Glutamatergic neuron (in vitro differentiated cells): ENCODE measurements at regions not wholly inside any gene's neighbourhood (a gene's known extent, or its start where the extent isn't known, plus 50 kb on each side); places are given as distances from the start of the nearest gene placed in this dataset.

ENCODE experiments used
- DNase-seq: peaks from one replicate; pipeline ENCODE4 v3.0.0; 2022
- H3K27ac Mint-ChIP-seq: one replicate; pipeline ENCODE4 v1.8.0; 2020; ENCODE audit warnings: mild to moderate bottlenecking, mixed read lengths, inconsistent platforms; ENCODE audit not compliant: unreplicated experiment
- H3K27me3 Mint-ChIP-seq: one replicate; pipeline ENCODE4 v1.8.0; 2020; ENCODE audit warnings: mild to moderate bottlenecking, moderate library complexity, mixed read lengths, inconsistent platforms; ENCODE audit not compliant: unreplicated experiment
- H3K36me3 Mint-ChIP-seq: one replicate; pipeline ENCODE4 v1.8.0; 2020; ENCODE audit warnings: mild to moderate bottlenecking, mixed read lengths, inconsistent platforms; ENCODE audit not compliant: unreplicated experiment
- H3K4me1 Mint-ChIP-seq: one replicate; pipeline ENCODE4 v1.8.0; 2020; ENCODE audit warnings: mild to moderate bottlenecking, low read depth, mixed read lengths, inconsistent platforms; ENCODE audit not compliant: unreplicated experiment
- H3K4me3 Mint-ChIP-seq: one replicate; pipeline ENCODE4 v1.8.0; 2020; ENCODE audit warnings: mild to moderate bottlenecking, mixed read lengths, inconsistent platforms; ENCODE audit not compliant: unreplicated experiment
- H3K9me3 Mint-ChIP-seq: one replicate; pipeline ENCODE4 v1.8.0; 2020; ENCODE audit warnings: mild to moderate bottlenecking, moderate library complexity, mixed read lengths, inconsistent platforms; ENCODE audit not compliant: unreplicated experiment
- TF ChIP-seq, protein P1 (sequence below): fragments of 200-600 bp; sonication (generic); IDR thresholded peaks from one replicate; pipeline ENCODE4 v1.5.0; 2021; ENCODE audit not compliant: partially characterized antibody, unreplicated experiment

- H3K4me3 Mint-ChIP-seq: no peak overlapping the region
- DNase-seq: no peak
- no peaks in the 10 kb centered on the region for H3K27me3 Mint-ChIP-seq
- TF ChIP-seq, protein P1, sequence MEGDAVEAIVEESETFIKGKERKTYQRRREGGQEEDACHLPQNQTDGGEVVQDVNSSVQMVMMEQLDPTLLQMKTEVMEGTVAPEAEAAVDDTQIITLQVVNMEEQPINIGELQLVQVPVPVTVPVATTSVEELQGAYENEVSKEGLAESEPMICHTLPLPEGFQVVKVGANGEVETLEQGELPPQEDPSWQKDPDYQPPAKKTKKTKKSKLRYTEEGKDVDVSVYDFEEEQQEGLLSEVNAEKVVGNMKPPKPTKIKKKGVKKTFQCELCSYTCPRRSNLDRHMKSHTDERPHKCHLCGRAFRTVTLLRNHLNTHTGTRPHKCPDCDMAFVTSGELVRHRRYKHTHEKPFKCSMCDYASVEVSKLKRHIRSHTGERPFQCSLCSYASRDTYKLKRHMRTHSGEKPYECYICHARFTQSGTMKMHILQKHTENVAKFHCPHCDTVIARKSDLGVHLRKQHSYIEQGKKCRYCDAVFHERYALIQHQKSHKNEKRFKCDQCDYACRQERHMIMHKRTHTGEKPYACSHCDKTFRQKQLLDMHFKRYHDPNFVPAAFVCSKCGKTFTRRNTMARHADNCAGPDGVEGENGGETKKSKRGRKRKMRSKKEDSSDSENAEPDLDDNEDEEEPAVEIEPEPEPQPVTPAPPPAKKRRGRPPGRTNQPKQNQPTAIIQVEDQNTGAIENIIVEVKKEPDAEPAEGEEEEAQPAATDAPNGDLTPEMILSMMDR: no peak
- H3K9me3 Mint-ChIP-seq: no peaks in the 10 kb centered on the region
- H3K27ac Mint-ChIP-seq: no peak overlapping the region
- H3K36me3 Mint-ChIP-seq: peaks cover 5% of the 10 kb centered on the region
- no peaks in the 10 kb centered on the region for H3K4me1 Mint-ChIP-seq
These were observed 527.5 kb upstream of the NMUR2 start for GRCh38 chr5:152932621-152933020.

DNA sequence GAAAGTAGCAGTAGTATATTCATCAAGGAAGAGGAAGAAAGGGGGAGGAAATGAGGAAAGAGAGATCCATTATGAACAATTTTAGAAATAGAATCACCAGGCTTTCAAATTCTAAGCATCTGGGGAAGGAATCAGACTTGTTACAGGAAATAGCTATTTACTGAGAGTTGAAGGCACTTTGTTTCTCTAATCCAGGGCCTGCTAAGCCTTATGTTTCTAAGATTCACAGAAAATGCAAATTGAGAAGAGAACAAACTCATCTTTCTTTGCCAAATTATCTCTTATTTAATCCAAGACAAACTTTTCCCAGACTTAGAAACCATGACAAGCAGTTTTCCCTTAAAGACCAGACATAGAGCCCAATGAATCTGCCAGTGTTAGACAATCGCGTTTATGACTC, 528.0 kb upstream of the NMUR2 start:
- H3K27ac Mint-ChIP-seq: no peak overlapping the region
- H3K36me3 Mint-ChIP-seq: peaks cover 9% of the 10 kb centered on the region
- peaks cover 3% of the 10 kb centered on the region for H3K9me3 Mint-ChIP-seq
- no peak for DNase-seq
- H3K4me3 Mint-ChIP-seq: no peak overlapping the region
- H3K4me1 Mint-ChIP-seq: no peaks in the 10 kb centered on the region
- TF ChIP-seq, protein P1: no peak
- no peaks in the 10 kb centered on the region for H3K27me3 Mint-ChIP-seq

- Mint-ChIP-seq H3K4me3 (no peak overlapping the region), H3K9me3 (peaks cover 3% of the 10 kb centered on the region), H3K27ac (no peak overlapping the region), H3K4me1 (peaks cover 4% of the 10 kb centered on the region), H3K27me3 (no peaks in the 10 kb centered on the region), H3K36me3 (peaks cover 14% of the 10 kb centered on the region)
- TF ChIP-seq, protein P1: no peak
- no peak for DNase-seq
These were observed 533.6 kb upstream of the NMUR2 start for GRCh38 chr5:152938630-152939029.

GRCh38 chr5:152942633-152943336, 537.7 kb upstream of the NMUR2 start:
- no peak overlapping the region for H3K4me3 Mint-ChIP-seq
- peak; percentile 20 for DNase-seq
- H3K9me3 Mint-ChIP-seq: peaks cover 2% of the 10 kb centered on the region
- peak overlapping the region; percentile 46 for H3K27ac Mint-ChIP-seq
- peaks cover 7% of the 10 kb centered on the region for H3K36me3 Mint-ChIP-seq
- H3K4me1 Mint-ChIP-seq: peaks cover 4% of the 10 kb centered on the region
- TF ChIP-seq, protein P1: no peak
- no peaks in the 10 kb centered on the region for H3K27me3 Mint-ChIP-seq

- Mint-ChIP-seq H3K36me3 (no peaks in the 10 kb centered on the region), H3K4me1 (no peaks in the 10 kb centered on the region), H3K27me3 (no peaks in the 10 kb centered on the region), H3K27ac (no peak overlapping the region), H3K4me3 (no peak overlapping the region), H3K9me3 (no peaks in the 10 kb centered on the region)
- no peak for DNase-seq
- TF ChIP-seq, protein P1: no peak
These were observed 536.5 kb upstream of the GRIA1 start for GRCh38 chr5:152953788-152954483.
